ENCODE measurements at regions not wholly inside any gene's neighbourhood (a gene's known extent, or its start where the extent isn't known, plus 50 kb on each side); places are given as distances from the start of the nearest gene placed in this dataset.

GRCh38 chr2:14180333-14180732, 452.2 kb upstream of the LRATD1 start:
- no peaks in the 10 kb centered on the region for H3K27me3 Mint-ChIP-seq
- no peaks in the 10 kb centered on the region for H3K4me1 Mint-ChIP-seq
- peaks cover 2% of the 10 kb centered on the region for H3K9me3 Mint-ChIP-seq (ENCODE audit: insufficient read depth)

More at GRCh38 chr2:14180333-14180732, 452.2 kb upstream of the LRATD1 start:
- Histone ChIP-seq H3K4me2 (replicated peaks; ENCODE audit: low read depth, low read length, poor library complexity, severe bottlenecking) (no peak overlapping the region), H3K27me3 (replicated peaks in 1 of 4; ENCODE audit: control extremely low read depth in 1 of 4, control insufficient read depth in 3 of 4, insufficient read depth in 4 of 4, low read length in 3 of 4) (no peaks in the 10 kb centered on the region), H3K9me3 (ENCODE audit: control extremely low read depth in 1 of 3, control insufficient read depth in 2 of 3, insufficient read depth in 1 of 3, low read length in 2 of 3) (peaks cover 0 to 18% (median 0%) of the 10 kb centered on the region in 3 donors), H3K79me2 (ENCODE audit: control insufficient read depth, insufficient read depth, low read length) (no peaks in the 10 kb centered on the region), H3K9ac (ENCODE audit: low read length) (no peak overlapping the region), H4K20me1 (ENCODE audit: control insufficient read depth, insufficient read depth, low read length, poor library complexity, severe bottlenecking) (no peaks in the 10 kb centered on the region), H3K36me3 (replicated peaks in 1 of 2; ENCODE audit: control extremely low read depth in 1 of 2, control insufficient read depth in 1 of 2, extremely low read depth in 1 of 2, insufficient read depth in 2 of 2, low read length in 1 of 2) (no peaks in the 10 kb centered on the region), H3K27ac (ENCODE audit: low read length in 2 of 2) (no peak overlapping the region), H3K4me1 (ENCODE audit: control insufficient read depth in 2 of 2, insufficient read depth in 2 of 2, low read length in 2 of 2) (no peaks in the 10 kb centered on the region), H3K4me3 (ENCODE audit: control extremely low read depth in 1 of 5, extremely low read depth in 1 of 5, insufficient read depth in 1 of 5, low read depth in 2 of 5, low read length in 4 of 5) (no peak overlapping the region), H2AFZ (ENCODE audit: insufficient read depth, low read depth, low read length, poor library complexity, severe bottlenecking) (no peak overlapping the region)
- ChIA-PET CTCF (no interaction called here), POLR2A (no interaction called here)
- no CpG with 5 or more reads among the region's 3 CpGs for WGBS (ENCODE audit: insufficient coverage)
- no peak for DNase-seq
- ATAC-seq (ENCODE audit: low read depth) = no peak
- no peak for TF ChIP-seq EZH2 (IDR thresholded peaks at IDR 0.05; ENCODE audit: borderline replicate concordance, insufficient read depth, low read depth, low read length, poor library complexity, severe bottlenecking)
- TF ChIP-seq CTCF (IDR thresholded peaks at IDR 0.05) = no peak
- Mint-ChIP-seq H3K27ac (no peak overlapping the region), H3K4me3 (no peak overlapping the region)
- intact Hi-C loops (cut with micrococcal nuclease) = no loop called here

All from B cell (primary cell).